GM18505 (cell line): ENCODE measurements at regions not wholly inside any gene's neighbourhood (a gene's known extent, or its start where the extent isn't known, plus 50 kb on each side); places are given as distances from the start of the nearest gene placed in this dataset.

ENCODE experiments used
- ATAC-seq: cut with Tn5 transposase; IDR thresholded peaks from one replicate; pipeline ENCODE4 v1.9.1; 2021; ENCODE audit not compliant: unreplicated experiment
- POLR2A ChIP-seq: IDR thresholded peaks from 4 replicates; pipeline ENCODE4 v1.6.1; 2011; ENCODE audit warnings: borderline replicate concordance; ENCODE audit not compliant: insufficient read depth, insufficient read length; ENCODE audit errors: extremely low read depth

DNA sequence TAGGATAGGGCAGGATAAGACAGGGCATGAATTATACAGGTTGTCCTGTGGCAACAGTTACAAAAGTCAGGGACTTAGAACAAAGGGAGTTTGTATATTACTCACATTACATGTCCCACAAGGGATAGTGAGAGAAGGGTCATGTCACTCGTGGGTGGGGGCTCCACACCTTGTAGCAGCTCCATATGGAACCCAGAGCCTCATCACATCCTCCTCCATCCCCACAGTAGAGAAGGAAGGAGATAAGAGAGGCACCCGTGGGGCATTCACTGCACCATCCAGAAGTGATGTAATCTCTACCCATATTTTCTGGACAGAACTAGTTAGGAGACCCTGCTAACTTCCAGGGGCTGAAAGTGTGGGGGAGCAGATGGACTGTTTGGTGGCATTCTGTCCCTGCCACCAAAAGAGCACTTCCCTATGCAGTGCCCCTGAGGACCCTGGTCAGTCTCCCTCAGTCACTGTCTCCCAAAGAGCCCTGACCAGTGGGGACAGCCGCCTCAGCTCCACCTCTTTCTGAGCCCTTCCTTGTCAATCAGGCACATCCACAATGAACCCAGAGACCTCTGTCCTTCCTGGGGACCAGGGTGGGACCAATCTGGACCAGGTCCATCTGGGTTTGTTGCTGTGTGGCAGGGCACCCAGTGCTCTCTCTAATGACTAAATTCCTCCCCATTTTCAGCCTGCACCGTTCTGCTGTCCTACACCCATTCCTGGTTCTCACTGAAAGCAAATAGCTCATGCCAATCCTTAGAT, 154.8 kb upstream of the ETV3 start:
- no peak for TF ChIP-seq POLR2A
- ATAC-seq, result no peak

DNA sequence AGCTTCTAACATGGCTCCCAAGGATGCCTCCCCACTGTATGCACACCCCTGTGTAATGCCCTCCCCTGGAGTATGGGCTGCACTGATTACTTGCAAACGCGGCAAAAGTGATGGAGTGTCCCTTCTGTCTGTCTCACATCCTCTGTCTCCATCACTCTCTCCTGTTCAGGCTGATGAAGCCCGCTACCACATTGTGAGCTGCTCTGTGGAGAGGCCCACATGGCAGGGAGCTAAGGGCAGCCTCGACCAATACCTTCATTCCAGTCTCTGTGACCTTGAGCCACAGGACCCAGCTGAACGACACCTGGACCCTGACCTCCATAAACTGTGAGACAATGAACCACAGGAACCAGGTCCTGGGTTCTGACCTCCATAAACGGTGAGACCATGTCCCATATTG, 154.1 kb upstream of the ETV3 start:
- ATAC-seq, result no peak

DNA sequence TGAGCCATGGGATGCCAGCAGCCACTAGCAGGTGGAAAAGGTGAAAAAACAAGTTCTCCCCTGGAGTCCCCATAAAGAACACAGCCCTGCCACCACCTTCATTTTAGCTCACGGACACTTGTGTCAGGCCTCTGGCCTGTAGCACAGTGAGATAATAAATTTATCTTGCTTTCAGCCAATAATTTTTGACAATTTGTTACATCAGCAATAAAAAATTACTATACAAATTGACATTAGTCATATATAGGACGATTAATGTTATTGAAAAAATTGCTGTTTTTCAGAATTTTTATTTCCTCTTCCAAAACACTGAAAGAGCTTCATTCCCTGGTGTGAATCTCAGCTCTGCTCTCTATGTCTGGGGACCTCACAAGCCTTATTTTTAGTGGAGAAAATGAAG, 152.9 kb upstream of the ETV3 start:
- no peak for ATAC-seq
- TF ChIP-seq POLR2A, result no peak

More for the DNA sequence above, 154.1 kb upstream of the ETV3 start:
- TF ChIP-seq POLR2A, result no peak

DNA sequence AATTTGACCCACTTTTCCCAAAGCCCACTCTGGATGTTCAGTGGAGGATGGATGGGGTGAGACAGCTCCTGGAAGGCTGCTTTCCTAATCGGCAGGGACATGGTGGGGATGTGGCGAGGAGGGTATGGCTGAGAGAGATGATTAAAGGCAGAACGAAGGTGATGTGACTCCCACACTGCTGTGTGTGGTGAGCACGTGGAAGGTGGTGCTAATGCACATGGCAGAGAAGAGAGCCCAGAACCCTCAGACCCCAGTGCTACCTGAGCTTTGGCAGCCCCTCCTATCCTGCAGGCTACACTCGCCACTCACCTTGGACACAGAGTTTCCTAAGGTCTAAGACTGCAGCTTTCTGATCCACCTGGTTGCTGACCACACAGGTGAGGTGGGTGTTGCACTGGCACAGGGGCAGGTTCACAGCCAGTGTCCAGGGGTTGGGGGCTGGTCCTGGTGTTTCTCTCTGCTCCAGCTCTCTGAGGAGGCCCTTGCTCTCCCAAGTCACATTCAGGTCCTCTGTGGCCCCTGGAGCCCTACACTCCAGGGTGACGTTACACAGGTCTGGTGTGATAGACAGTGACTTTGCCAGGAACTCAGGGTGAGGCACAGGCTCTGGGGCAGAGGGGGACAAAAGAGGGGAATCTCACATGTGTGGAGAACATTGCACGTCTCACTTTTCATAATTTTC, 151.4 kb upstream of the ETV3 start:
- no peak for TF ChIP-seq POLR2A
- no peak for ATAC-seq

DNA sequence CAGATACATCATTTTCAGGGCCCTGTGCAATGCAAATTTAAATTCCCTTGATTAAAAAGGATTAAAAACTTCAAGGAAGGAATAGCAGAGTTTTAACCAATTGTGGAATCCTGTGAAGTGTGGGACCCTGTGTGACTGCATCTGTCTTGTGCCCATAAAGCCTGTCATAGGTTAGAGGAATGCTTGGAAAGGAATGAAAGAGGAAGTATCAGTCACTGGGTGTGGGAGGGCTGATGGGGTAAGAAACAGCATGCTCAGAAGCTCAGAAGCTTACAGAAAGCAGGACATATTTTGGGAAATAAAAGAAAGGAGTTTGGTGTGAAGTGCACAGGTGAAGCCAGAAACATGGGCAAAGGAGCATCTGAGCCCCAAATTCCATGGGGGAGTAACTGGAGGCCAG, 150.8 kb upstream of the ETV3 start:
- TF ChIP-seq POLR2A, result no peak

DNA sequence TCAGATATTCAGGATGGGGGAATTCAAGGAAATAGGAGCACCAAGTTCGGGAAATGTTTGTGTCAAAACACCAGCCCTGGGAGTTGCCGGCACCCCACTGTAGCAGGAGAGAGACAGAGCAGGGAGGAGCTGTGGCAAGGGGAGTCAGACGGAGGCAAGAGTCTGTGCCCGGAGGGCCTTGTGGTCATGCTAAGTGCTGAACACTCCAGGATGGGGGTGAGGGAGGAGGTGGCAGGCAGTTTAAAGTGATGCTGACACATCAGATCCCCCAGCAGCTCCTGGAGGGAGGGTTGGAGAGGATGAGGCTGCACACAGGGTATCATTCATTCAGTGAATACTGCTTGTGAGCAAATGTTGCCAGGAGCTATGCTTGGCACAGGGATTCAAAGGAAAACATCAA, 150.3 kb upstream of the ETV3 start:
- no peak for ATAC-seq
- TF ChIP-seq POLR2A, result no peak

More for the DNA sequence above, 150.8 kb upstream of the ETV3 start:
- no peak for ATAC-seq

DNA sequence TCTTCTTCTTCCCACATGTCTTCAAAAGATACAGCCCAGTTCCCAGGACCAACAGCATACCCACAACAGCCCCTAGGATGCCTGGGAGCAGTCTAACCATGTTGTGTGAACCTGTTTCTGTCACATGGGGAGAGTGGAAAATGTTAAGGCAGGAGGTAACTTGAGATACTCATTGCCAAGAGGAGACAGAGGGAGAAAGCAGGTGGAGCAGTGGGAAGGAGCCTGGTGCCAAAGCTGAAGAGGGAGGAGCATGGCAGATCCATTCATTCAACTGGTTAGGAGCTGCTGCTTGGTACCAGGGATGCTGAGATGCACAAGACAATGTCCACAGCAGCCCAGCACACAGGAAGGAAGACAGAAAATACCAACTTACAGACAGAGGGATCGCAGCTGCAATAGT, 149.8 kb upstream of the ETV3 start:
- no peak for TF ChIP-seq POLR2A

DNA sequence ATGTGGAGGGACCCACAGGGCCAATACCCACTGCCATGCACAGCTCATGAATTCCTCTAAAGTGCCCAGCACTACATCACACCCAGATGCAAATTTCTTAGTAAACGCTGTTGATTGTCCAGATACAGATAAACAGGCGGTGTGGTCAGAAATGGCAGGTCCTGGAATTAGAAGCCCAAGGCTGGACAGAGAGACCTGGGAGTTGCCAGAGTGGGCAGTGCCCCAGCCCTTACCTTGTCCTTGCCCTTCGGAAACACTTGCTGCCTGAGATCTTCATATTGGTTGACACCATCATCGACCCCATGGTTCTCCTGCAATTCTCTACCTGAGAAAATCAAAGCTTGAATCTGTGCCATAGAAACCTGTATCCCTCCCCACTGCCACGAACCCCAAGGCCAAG, 149.3 kb upstream of the ETV3 start:
- no peak for ATAC-seq
- no peak for TF ChIP-seq POLR2A

More for the DNA sequence above, 149.8 kb upstream of the ETV3 start:
- ATAC-seq, result no peak

DNA sequence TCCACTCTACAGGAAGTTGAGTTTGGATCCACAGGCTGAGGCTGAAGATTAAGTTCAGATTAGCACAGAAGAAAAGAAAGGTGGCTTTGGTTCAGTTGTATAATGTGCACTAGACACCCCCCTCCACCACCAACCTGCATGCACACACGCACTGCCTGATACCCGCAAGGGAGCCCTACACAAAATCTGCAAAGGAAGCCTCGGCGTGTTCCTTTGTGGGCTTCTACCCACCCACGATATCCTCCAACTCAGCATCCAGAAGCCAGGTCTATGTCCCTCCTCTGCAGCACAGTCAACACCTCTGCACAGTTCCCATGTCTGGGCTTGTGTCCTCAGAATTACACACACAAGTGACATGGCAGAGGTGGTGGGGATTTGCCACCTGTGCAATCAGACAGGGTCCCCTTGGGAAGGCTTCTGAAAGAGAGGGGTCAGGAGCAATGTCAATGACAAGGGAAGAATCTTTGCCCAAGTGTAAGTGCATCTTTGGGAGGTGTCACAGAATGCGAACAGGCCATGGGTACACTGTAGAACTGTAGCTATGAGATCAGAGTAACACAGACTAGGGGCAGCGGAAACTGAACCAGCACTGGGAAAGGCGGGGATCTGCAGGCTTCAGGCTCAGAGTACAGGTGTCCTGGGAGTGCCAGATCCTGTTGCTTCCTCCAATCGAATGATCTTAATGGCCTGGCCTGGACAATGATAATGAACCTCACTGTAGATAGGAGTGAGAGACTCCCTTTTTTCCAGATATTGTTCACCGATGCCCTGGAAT, 148.6 kb upstream of the ETV3 start:
- ATAC-seq, result no peak
- no peak for TF ChIP-seq POLR2A

DNA sequence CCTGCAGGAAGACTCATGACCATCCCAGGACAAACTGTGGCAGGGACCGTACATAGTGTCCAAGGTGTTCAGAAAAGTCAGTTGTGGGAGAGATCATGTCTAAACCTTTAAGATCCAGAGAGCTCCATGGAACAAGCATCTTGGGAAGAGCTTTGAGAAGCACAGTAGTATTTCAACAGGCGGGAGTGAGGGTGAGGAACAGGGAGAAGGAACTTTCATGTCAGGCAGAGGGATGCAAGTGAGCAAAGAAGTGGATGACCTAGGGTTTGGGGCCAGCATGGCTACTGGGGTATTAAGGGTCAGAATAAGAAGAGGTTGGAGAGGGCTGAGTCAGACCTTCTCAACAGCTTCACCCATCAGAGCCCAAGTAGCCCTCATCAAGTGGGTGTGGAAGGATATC, 147.9 kb upstream of the ETV3 start:
- no peak for ATAC-seq
- no peak for TF ChIP-seq POLR2A

DNA sequence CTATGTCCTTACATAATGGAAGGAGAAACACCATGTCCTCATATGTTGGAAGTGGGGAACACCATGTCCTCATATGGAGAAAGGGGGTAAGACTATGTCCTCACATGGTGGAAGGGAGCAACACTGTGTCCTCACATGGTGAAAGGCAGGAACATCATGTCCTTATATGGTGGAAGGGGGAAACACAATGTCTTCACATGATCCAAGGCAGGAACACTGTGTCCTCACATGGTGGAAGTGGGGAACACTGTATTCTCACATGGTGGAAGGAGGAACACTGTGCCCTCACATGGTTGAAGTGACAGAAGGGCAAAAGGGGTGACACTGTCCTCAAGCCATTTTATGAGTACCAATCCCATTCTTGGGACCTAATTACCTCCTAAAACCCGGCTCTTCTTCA, 146.3 kb upstream of the ETV3 start:
- TF ChIP-seq POLR2A, result no peak
- no peak for ATAC-seq

DNA sequence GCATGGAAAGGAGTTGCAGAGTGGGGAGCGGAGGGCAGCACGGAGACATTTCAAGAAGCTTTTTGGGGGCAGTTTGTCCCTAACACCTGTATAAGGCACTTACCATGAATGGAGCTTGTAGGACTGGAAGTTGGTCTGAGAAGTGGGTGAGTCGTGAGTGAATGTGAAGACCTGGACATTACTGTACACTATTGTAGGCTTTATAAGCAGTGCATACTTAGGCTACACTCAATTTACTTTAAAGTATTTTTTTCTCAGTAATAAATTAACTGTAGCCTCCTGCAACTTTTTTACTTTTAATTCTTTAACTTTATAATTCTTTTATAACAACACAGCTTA, 141.6 kb upstream of the ETV3 start:
- no peak for ATAC-seq
- no peak for TF ChIP-seq POLR2A

DNA sequence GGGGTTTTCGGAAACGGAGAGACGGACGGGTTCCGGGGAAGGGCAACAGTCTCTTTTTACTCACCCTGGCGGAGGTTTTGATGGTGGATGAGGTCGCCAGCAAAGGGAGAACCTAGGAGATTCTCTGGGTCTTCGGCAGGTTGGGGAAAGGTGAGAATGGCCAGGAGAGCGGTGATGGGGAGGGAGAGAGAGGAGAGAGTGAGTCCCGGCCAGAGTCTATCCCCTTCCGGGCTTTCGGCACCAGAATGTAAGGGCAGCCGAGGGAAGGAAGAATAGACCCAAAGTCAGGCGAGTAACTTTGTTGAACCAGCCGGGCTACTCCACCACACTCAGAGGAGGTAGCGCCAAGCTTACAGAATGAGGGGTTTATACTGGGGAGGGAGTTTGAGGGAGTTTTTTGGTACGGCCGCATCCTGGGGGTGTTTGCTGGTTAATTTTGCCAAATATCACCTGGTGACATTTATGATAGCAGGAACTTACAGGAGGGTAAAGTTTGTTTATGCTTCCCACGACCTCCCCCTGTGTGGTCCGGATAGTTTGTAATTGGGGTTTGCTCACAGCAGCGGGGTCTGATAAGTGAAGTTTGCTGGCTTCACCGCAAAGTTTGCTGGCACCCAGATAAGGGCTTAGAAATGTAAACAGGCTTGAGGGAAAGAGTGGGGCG, 141.1 kb upstream of the ETV3 start:
- no peak for TF ChIP-seq POLR2A
- no peak for ATAC-seq

DNA sequence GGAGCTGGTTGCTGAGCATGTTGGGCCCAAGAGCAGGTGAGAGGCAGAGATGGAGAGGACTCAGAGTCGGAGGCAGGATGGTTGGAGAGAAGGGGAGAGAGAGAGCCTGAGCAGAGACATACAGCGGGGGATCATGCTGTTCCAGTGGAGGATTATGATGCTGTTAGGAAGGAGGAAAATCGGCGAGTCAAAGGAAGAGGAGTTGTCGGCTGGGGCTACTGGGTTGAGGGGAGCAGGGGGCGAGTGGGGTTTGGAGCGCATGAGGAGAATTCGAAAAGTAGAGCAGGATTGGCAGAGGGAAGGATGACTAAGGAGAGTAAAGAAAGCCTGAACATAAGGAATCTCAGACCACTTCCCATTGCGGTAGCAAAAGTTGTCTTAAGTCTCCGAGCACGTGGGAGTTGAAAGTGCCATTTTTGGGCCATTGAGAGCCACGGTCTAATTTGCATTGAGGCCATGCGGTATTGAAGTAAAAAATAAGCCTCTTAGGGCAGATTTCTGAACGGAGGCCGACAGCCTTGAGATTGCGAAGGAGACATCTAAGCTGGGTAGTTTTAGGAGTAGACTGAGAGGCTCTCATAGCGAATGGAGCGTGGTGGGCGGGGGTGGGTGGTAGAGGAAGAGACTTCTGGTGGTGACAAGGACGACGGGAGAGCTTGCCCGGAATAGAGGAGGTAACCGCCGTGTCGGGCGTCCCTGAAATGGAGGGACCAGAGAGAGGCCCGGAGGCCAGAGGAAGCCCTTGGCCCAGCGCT, 140.4 kb upstream of the ETV3 start:
- TF ChIP-seq POLR2A, result no peak
- ATAC-seq, result no peak

DNA sequence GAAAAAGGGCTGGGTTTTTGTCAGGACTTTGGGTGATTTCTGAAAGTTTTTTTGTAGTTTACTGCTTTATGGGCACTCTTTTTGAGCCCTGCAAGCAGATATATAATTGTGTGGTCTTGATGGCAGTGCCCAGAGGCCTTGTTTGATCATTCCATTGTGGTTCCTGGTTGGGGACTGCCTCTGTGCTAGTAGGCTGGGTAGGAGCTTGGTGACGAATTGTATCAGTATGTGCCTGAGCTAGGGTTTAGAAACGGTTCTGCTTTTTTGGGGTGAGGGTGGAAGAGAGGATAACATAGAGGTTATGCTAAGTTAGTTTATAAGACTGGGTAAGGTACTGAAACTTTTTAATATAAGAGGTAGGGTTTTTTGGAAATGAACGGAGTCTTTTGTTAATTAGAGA, 139.7 kb upstream of the ETV3 start:
- no peak for ATAC-seq
- no peak for TF ChIP-seq POLR2A
